Activated naive CD4-positive, alpha-beta T cell treated with anti-CD3 and anti-CD28 coated beads for 36 hours (primary cell): ENCODE measurements at regions not wholly inside any gene's neighbourhood (a gene's known extent, or its start where the extent isn't known, plus 50 kb on each side); places are given as distances from the start of the nearest gene placed in this dataset.

ENCODE experiments used
- CTCF ChIA-PET: fragments of 350-600 bp; sonication (Branson Sonifier 250); formaldehyde crosslinking; loops from one replicate; lab custom pipeline; 2021; ENCODE audit warnings: antibody characterized with exemption; lab: Charles Lee
- DNase-seq: peaks from one replicate; pipeline ENCODE4 v3.0.0-alpha.2; 2020
- H3K27ac Mint-ChIP-seq: one replicate; pipeline ENCODE4 v1.8.0; 2021; ENCODE audit warnings: mild to moderate bottlenecking, mixed read lengths
- H3K27me3 Mint-ChIP-seq: one replicate; pipeline ENCODE4 v1.8.0; 2021; ENCODE audit warnings: low read depth, mixed read lengths
- H3K36me3 Mint-ChIP-seq: one replicate; pipeline ENCODE4 v1.8.0; 2021; ENCODE audit warnings: low read depth, mixed read lengths
- H3K4me1 Mint-ChIP-seq: one replicate; pipeline ENCODE4 v1.8.0; 2021; ENCODE audit warnings: low read depth, mixed read lengths
- H3K4me3 Mint-ChIP-seq: one replicate; pipeline ENCODE4 v1.8.0; 2021; ENCODE audit warnings: mild to moderate bottlenecking, moderate library complexity, mixed read lengths
- H3K9me3 Mint-ChIP-seq: one replicate; pipeline ENCODE4 v1.8.0; 2021; ENCODE audit warnings: mixed read lengths
- intact Hi-C: fragments of 100-400 bp; cut with micrococcal nuclease; formaldehyde crosslinking; loops from one replicate; pipeline ENCODE4 v1.15.1; 2023

DNA sequence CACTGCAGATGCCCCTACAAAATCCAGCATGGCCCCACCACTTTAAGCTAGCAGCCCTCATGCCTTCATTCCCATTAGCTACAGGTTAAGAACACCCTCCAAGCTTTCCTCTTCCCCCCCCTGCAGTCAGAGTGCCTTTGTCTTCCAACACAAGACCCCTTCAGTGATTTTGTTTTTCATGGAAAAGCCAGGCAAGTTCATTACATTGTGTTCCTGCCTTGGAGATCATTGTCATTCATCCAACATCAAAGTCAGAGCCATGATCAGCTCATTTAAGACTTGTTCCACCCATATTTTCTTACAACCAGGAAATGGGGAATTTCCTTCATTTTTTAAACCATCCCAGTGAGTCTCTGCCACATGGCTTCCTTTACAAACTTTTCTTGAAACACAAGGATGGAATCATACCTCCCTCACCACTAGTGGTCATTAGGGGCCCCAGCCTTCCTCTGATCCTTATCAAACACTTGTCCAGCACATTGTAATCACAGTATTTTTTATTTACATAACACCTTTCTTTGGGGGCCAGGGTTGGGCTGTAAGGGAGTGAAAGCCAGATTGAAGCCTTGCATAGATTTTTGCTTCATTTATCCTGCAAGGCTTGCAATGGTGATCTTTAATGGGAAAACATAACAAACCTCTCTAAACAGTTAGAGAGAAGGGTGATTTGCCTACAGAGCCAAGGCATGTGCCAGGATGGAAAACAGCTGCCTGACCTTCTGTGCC is 765.3 kb downstream of the MED13L start:
- H3K4me1 Mint-ChIP-seq: no peaks in the 10 kb centered on the region
- no peaks in the 10 kb centered on the region for H3K36me3 Mint-ChIP-seq
- H3K4me3 Mint-ChIP-seq: no peak overlapping the region
- H3K27me3 Mint-ChIP-seq: no peaks in the 10 kb centered on the region
- no peak overlapping the region for H3K27ac Mint-ChIP-seq
- peaks cover 15% of the 10 kb centered on the region for H3K9me3 Mint-ChIP-seq
- DNase-seq: no peak
- CTCF ChIA-PET: no interaction called here
- intact Hi-C loops: no loop called here

DNA sequence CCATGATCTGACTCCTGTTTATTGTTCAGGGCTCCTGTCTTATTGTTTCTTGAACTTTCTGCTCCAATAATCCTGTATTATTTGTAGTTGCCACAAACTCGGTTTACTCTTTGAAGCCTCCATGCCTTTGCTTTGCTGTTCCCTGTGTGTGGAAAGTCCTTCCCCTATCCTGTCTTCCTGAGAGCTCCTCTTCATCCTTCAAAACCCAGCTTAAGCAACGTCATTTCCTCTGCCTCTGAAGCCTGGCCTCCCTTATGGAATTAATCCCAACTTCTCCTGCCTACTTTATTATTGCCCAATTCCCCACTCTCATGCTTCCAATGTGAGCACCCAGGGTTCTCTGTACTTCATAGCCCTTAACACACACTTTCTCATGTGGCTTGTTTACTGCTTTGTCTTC is 766.2 kb downstream of the MED13L start:
- no peaks in the 10 kb centered on the region for H3K27me3 Mint-ChIP-seq
- peaks cover 15% of the 10 kb centered on the region for H3K9me3 Mint-ChIP-seq
- no peak overlapping the region for H3K4me3 Mint-ChIP-seq
- DNase-seq: no peak
- no peaks in the 10 kb centered on the region for H3K4me1 Mint-ChIP-seq
- no peak overlapping the region for H3K27ac Mint-ChIP-seq
- no peaks in the 10 kb centered on the region for H3K36me3 Mint-ChIP-seq
- CTCF ChIA-PET: interaction anchor here (0.6 kb wide), 1 partner anchor 1517 kb away, joined by 3 read pairs; no protein-coding TSS in a partner anchor
- intact Hi-C loops: no loop called here

DNA sequence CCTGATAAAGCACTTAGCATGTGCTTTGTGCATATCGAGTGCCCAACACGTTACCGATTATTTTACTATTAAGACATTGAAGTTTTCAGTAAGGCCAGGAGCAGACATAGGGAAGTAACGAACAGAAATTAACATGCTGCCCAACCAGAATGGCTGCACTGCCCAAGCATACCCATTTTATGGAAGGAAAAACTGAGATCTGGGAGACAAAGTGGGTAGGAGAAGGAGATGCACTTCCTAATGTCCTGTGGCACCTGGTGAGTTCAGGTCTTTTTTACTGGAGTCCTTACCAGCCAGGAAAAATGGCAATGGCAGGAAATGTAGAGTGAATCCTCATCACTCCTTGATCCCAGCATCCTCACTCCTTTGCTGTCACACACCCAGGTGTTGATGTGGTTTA is 768.5 kb downstream of the MED13L start:
- H3K27ac Mint-ChIP-seq: no peak overlapping the region
- peaks cover 13% of the 10 kb centered on the region for H3K9me3 Mint-ChIP-seq
- CTCF ChIA-PET: no interaction called here
- intact Hi-C loops: no loop called here
- H3K27me3 Mint-ChIP-seq: no peaks in the 10 kb centered on the region
- H3K4me1 Mint-ChIP-seq: no peaks in the 10 kb centered on the region
- DNase-seq: no peak
- H3K4me3 Mint-ChIP-seq: no peak overlapping the region
- H3K36me3 Mint-ChIP-seq: no peaks in the 10 kb centered on the region

DNA sequence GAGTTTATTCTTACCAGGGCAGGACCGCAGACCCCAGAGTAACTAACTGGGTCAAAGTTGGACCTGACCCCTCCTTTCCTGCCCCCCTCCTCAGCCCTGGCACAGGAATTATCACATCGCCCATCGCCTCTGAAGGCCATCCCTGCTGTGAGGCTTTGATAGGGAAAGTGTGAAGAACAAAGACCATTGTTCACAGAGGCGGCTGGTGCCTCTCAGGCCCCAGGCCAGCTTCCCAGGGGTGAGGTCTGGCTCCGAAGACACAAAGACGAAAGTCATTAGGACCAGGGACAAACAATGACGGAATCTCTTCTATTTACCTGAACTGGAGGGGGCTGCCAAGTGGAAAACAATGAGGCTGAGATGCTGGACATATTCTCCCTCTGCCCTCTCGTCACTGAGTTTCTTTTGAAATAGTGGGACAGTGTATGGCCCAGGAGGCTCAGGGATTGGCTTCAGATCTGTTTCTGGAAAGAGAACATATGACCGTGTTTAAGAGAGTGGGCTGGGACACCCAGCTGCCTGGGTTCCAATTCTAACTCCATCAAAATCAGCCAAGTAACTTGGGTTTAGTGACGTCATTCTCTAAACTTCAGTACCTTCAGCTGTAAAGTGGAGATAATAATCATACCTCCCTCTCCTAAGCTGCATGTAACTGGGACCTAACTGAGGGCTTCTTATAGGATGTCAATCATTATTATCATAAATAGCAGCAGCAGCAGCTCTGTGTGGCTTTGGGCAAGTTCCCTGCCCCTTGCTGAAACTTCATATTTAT is 769.4 kb downstream of the MED13L start:
- CTCF ChIA-PET: no interaction called here
- intact Hi-C loops: no loop called here
- no peak for DNase-seq
- no peaks in the 10 kb centered on the region for H3K36me3 Mint-ChIP-seq
- no peaks in the 10 kb centered on the region for H3K27me3 Mint-ChIP-seq
- no peak overlapping the region for H3K4me3 Mint-ChIP-seq
- H3K9me3 Mint-ChIP-seq: peaks cover 8% of the 10 kb centered on the region
- H3K4me1 Mint-ChIP-seq: no peaks in the 10 kb centered on the region
- H3K27ac Mint-ChIP-seq: no peak overlapping the region

DNA sequence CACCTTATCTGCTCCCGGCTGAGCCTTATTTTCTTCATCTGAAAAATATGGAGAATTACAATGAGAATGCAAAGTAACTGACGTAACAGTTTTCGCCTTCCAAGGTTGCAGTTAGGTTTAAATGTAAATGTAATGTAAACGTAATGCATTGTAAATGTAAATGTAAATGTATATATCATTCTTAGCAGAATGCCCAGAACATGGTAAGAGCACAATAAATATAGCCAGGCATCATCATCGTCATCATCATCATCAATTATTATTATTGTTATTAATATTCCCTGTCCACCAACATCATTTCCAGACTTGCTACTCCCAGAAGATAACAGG is 770.0 kb downstream of the MED13L start:
- Mint-ChIP-seq H3K9me3 (peaks cover 4% of the 10 kb centered on the region), H3K4me1 (no peaks in the 10 kb centered on the region), H3K4me3 (no peak overlapping the region), H3K27me3 (no peaks in the 10 kb centered on the region), H3K36me3 (no peaks in the 10 kb centered on the region), H3K27ac (no peak overlapping the region)
- no peak for DNase-seq
- CTCF ChIA-PET: no interaction called here
- intact Hi-C loops: no loop called here

DNA sequence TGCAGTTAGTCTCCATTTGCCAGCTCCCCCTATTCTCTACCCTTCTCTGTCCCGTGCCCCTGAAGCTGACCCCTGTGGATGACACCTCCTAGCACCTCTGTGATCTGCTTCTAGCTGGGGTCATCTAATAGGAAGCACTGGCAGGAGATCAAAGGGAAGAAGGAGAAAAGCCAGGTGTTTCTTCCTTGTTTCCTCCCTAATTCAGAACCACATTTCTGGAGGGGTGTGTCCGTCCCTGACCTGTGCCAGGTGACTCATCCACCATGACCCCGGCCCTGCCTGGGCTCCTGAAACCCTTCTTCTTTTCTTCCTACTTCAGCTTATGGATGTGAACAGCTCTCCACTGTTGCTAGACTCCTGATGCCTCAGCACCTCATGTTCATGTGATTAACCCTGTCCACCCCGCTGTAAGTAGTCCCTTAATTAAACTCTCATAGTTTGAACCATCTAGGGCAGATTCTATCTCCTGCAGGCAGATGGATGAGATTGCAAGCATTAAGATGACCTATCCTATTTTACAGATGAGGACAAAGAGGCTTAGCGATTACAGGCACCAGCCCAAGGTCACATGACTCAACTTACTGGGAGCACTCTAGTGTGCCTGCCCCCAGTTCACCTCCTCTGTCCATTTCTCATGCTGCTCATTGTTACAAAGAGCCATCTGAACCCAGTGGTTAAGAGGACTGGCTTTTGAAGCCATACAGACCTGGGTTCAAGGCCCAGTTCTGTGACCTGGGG is 770.5 kb downstream of the MED13L start:
- intact Hi-C loops: no loop called here
- DNase-seq: no peak
- no peak overlapping the region for H3K27ac Mint-ChIP-seq
- H3K4me3 Mint-ChIP-seq: no peak overlapping the region
- no peaks in the 10 kb centered on the region for H3K27me3 Mint-ChIP-seq
- peaks cover 3% of the 10 kb centered on the region for H3K9me3 Mint-ChIP-seq
- H3K4me1 Mint-ChIP-seq: no peaks in the 10 kb centered on the region
- H3K36me3 Mint-ChIP-seq: no peaks in the 10 kb centered on the region
- CTCF ChIA-PET: no interaction called here

DNA sequence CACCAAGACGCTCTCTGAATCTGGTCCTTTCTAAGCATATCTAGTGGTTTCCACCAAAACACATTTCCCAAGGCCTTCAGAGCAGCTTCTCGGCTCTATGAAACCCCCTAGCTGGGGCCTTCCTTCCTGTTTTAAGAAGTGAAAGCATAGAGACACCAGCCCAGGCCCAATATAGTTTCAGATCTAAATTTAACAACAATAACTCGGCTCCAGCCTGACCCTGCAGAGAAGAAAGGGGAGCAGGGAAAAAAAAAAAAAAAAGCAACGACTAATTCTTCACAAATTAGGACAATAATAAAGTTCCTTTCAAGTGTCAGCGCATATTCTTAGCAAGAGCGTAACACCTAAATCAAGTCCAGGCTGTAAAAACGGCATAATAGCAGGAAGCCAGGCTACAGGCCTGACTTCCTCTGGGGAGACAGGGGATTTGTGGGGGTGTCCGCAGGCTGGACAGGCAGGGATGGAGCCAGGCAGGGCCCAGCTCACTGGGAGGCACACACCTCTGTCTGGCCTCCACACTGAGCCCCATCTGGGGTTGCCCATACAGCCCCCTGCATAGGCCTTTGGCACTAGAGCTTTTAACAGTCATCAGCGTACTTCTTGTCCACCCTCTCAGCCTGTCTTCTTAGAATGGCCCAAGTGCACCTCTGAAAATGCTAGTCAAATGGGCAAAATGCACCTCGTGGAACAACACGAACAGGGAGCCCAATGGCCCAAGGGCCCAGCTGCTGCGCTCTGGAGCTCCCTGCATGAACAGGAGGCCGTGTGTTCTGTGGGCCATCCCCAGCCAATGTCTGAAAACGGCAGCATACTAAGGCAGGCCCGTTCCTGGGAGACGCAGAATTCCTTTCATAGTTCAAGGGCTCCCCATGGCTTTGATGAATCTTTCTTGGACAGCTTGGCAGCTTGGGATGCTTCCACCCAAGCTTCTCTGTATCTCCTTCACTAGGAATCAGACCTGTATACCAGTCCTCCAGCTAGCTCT is 772.9 kb downstream of the MED13L start:
- CTCF ChIA-PET: interaction anchor here (0.7 kb wide), 1 partner anchor 13 kb away, joined by 4 read pairs; no protein-coding TSS in a partner anchor
- intact Hi-C loops: no loop called here
- Mint-ChIP-seq H3K27me3 (no peaks in the 10 kb centered on the region), H3K36me3 (no peaks in the 10 kb centered on the region), H3K27ac (no peak overlapping the region), H3K9me3 (peaks cover 4% of the 10 kb centered on the region), H3K4me1 (no peaks in the 10 kb centered on the region), H3K4me3 (no peak overlapping the region)
- no peak for DNase-seq

DNA sequence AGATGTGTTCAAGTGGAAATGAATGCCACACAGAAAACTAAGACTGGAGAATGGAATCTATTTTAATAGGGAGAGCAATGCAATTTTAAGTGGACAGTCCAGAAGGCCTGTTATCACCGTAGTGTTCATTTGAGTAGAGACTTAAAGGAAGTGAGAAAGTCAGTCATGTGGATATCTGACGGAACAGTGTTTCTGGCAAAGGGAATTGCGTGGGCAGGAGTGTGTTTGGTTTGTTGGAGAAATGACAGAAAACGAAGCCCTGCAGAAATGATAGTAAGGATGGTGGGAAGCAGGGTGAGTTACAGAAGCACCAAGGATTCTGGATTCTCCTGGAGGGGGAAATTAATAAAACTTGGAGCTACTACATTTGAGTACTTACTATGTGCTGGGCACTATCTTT is 776.6 kb downstream of the MED13L start:
- CTCF ChIA-PET: no interaction called here
- Mint-ChIP-seq H3K27ac (no peak overlapping the region), H3K27me3 (no peaks in the 10 kb centered on the region), H3K9me3 (peaks cover 4% of the 10 kb centered on the region), H3K4me1 (no peaks in the 10 kb centered on the region), H3K36me3 (no peaks in the 10 kb centered on the region), H3K4me3 (no peak overlapping the region)
- no peak for DNase-seq
- intact Hi-C loops: no loop called here

DNA sequence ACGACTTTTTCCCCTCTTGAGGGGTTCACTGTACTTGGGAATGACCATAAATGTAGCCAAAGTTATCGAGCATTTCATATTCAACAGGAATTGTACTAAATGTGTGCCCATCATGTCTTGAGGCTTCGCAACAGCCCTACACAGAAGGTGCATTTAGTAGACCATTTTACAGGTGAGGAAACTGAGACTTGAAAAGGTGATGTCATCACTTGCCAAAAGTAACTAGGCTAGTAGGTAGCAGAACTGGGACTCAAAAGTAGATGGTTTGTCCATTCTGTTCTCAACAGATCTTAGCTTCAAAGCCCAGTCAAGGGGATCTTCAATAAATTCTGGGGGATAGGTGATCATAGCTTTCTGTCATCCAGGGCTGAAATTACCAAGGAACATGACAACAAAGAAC is 782.2 kb downstream of the MED13L start:
- CTCF ChIA-PET: no interaction called here
- Mint-ChIP-seq H3K27ac (no peak overlapping the region), H3K27me3 (no peaks in the 10 kb centered on the region), H3K4me3 (no peak overlapping the region), H3K9me3 (no peaks in the 10 kb centered on the region), H3K36me3 (no peaks in the 10 kb centered on the region), H3K4me1 (no peaks in the 10 kb centered on the region)
- intact Hi-C loops: no loop called here
- DNase-seq: no peak

DNA sequence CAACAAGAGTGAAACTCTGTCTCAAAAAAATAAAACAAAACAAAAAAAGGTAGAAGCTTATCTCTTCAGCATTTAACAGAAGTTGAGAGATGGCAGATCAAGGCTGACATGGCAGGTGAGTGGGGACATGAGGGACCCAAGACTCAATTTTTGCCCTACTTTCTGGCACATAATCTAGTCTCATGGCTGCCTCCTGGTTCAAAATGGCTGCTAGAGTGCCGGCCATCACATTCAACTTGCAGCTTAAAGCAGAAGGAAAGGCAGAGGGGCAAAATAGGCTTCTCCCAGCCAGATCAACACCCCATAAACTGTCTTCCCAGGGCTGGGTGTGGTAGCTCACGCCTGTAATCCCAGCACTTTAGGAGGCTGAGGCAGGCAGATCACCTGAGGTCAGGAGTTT is 784.9 kb downstream of the MED13L start:
- Mint-ChIP-seq H3K4me1 (no peaks in the 10 kb centered on the region), H3K27ac (no peak overlapping the region), H3K27me3 (no peaks in the 10 kb centered on the region), H3K4me3 (no peak overlapping the region), H3K9me3 (no peaks in the 10 kb centered on the region), H3K36me3 (no peaks in the 10 kb centered on the region)
- DNase-seq: no peak
- CTCF ChIA-PET: no interaction called here
- intact Hi-C loops: no loop called here

DNA sequence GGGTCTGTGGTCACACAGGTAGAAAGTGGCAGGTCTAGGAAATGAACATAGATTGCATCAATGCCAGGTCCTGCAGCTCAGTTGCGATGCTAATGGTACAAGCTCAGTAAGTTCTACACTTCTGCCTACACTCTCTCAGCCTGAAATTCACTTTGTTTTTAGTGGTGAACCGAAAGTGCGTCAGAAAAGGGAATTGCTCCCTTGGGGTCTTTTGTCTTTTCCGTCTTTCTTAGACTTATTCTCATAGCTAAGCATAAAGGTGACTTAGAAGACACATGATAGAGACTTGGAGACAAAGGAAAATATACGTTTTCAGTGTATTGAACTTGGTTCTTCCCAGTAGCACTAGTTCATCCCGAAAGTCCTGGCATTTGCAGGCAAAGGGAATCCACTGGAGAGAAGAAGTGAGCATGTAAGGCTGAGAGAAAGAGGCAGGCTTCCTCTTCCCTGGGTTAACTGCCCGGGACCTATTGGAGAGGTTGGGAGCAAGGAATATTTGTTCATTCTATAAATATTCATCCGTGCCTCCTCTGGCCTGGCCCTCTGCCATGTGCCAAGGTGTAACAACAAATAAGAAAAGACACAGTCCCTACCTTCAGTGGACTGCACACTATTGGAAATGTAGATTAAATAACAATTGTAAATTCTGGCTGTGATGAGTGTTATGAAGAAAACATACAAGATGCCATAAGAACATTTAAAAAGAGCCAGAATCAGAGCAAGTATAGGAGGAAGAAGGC is 785.8 kb downstream of the MED13L start:
- DNase-seq: no peak
- Mint-ChIP-seq H3K4me1 (no peaks in the 10 kb centered on the region), H3K9me3 (peaks cover 1% of the 10 kb centered on the region), H3K4me3 (no peak overlapping the region), H3K27me3 (no peaks in the 10 kb centered on the region), H3K27ac (no peak overlapping the region), H3K36me3 (no peaks in the 10 kb centered on the region)
- intact Hi-C loops: no loop called here
- CTCF ChIA-PET: interaction anchor here (0.5 kb wide), 1 partner anchor 12 kb away, joined by 4 read pairs; no protein-coding TSS in a partner anchor
